Activated CD4-positive, CD25-positive, alpha-beta regulatory T cell treated with anti-CD3 and anti-CD28 coated beads, Interleukin-2, amount 50 U/mL, for 24 hours (primary cell): ENCODE measurements at regions not wholly inside any gene's neighbourhood (a gene's known extent, or its start where the extent isn't known, plus 50 kb on each side); places are given as distances from the start of the nearest gene placed in this dataset.
"Not testable (repeated sequence)": the region's sequence is repeated elsewhere in the genome, so short reads cannot be mapped to it uniquely, and the experiment has no call there.

Source experiments
- ATAC-seq, 2 donors: fragments of 150-1000 bp; cut with Tn5 transposase; one replicate each; pipeline ENCODE4 v1.10.0; 2021; ENCODE audit warnings: mild to moderate bottlenecking in 1 of 2, moderate library complexity in 1 of 2

GRCh38 chr5:27208051-27208450 lies 169.7 kb upstream of the CDH9 start:
- ATAC-seq = no peak

GRCh38 chr5:27191786-27192510 lies 153.6 kb upstream of the CDH9 start:
- ATAC-seq = no peak

GRCh38 chr5:27172693-27173092 lies 134.3 kb upstream of the CDH9 start:
- ATAC-seq = no peak

GRCh38 chr5:27171761-27172261 lies 133.4 kb upstream of the CDH9 start:
- no peak for ATAC-seq

- ATAC-seq = no peak
Observed at GRCh38 chr5:27158775-27159174, 120.4 kb upstream of the CDH9 start.

- no peak for ATAC-seq
Observed at GRCh38 chr5:27158171-27158570, 119.8 kb upstream of the CDH9 start.

- no peak for ATAC-seq
Observed at GRCh38 chr5:27144456-27144855, 106.1 kb upstream of the CDH9 start.

- ATAC-seq = no peak
Observed at GRCh38 chr5:27140831-27141230, 102.4 kb upstream of the CDH9 start.

GRCh38 chr5:27130587-27130986 lies 92.2 kb upstream of the CDH9 start:
- ATAC-seq = no peak

GRCh38 chr5:27129926-27130325 lies 91.5 kb upstream of the CDH9 start:
- no peak for ATAC-seq

- no peak for ATAC-seq
Observed at GRCh38 chr5:27125856-27126255, 87.5 kb upstream of the CDH9 start.

GRCh38 chr5:27124590-27124989 lies 86.2 kb upstream of the CDH9 start:
- no peak for ATAC-seq

GRCh38 chr5:27119736-27120321 lies 81.4 kb upstream of the CDH9 start:
- not testable (repeated sequence) for ATAC-seq

- ATAC-seq = no peak
Observed at GRCh38 chr5:27103486-27103885, 65.1 kb upstream of the CDH9 start.

- not testable (repeated sequence) for ATAC-seq
Observed at GRCh38 chr5:27095761-27096160, 57.4 kb upstream of the CDH9 start.

GRCh38 chr5:27093279-27093678 lies 54.9 kb upstream of the CDH9 start:
- no peak for ATAC-seq

GRCh38 chr5:27091858-27092257 lies 53.5 kb upstream of the CDH9 start:
- ATAC-seq = no peak

GRCh38 chr5:27088822-27089221 lies 50.4 kb upstream of the CDH9 start:
- not testable (repeated sequence) for ATAC-seq
